B cell (primary cell): ENCODE measurements at regions not wholly inside any gene's neighbourhood (a gene's known extent, or its start where the extent isn't known, plus 50 kb on each side); places are given as distances from the start of the nearest gene placed in this dataset.

ENCODE experiments used
- ATAC-seq: fragments of 200-7000 bp; cut with Tn5 transposase; one replicate; pipeline ENCODE4 v1.10.0; 2021; ENCODE audit warnings: low read depth, mild to moderate bottlenecking, moderate number of reproducible peaks, moderate library complexity
- CTCF ChIA-PET: fragments of 350-600 bp; sonication (Branson Sonifier 250); formaldehyde crosslinking; loops from one replicate; lab custom pipeline; 2021; ENCODE audit warnings: antibody characterized with exemption, inconsistent platforms; lab: Charles Lee
- POLR2A ChIA-PET: fragments of 350-600 bp; sonication (Branson Sonifier 250); formaldehyde crosslinking; loops from one replicate; lab custom pipeline; 2021; ENCODE audit warnings: antibody characterized with exemption; lab: Charles Lee
- DNase-seq: peaks from one replicate; pipeline ENCODE4 v3.0.0; 2013
- H2AFZ ChIP-seq: 2 replicates; pipeline ENCODE4 v1.6.1; 2012; ENCODE audit warnings: mild to moderate bottlenecking, low read depth, low read length; ENCODE audit not compliant: insufficient read depth, poor library complexity, severe bottlenecking
- H3K27ac ChIP-seq, 2 donors: 1 replicate in 1 of 2; 2 replicates in 1 of 2; pipeline ENCODE4 v1.5.1; 2012 to 2013; ENCODE audit warnings: low read length in 2 of 2, mild to moderate bottlenecking in 2 of 2, moderate library complexity in 1 of 2
- H3K27me3 ChIP-seq, 4 experiments: fragments of 200-600 bp in 1 of 4; sonication (generic) in 1 of 4; replicated peaks in 1 of 4; 1 replicate in 2 of 4; 2 replicates in 2 of 4; pipeline versions ENCODE4 v1.6.1 to v1.7.0; 2013 to 2016; ENCODE audit warnings: low read length in 3 of 4, mild to moderate bottlenecking in 2 of 4, mixed read lengths in 1 of 4, moderate library complexity in 1 of 4; ENCODE audit not compliant: insufficient read depth in 4 of 4, control insufficient read depth in 3 of 4; ENCODE audit errors: control extremely low read depth in 1 of 4
- H3K36me3 ChIP-seq, 2 experiments: replicated peaks in 1 of 2; 1 replicate in 1 of 2; 2 replicates in 1 of 2; pipeline versions ENCODE4 v1.6.1 to v1.7.1; 2013; ENCODE audit warnings: low read length in 1 of 2; ENCODE audit not compliant: insufficient read depth in 2 of 2, control insufficient read depth in 1 of 2; ENCODE audit errors: control extremely low read depth in 1 of 2, extremely low read depth in 1 of 2
- H3K4me1 ChIP-seq, 2 donors: fragments of 200-600 bp in 1 of 2; sonication (generic) in 1 of 2; 1 replicate in 1 of 2; 2 replicates in 1 of 2; pipeline versions ENCODE4 v1.5.1 to v1.6.1; 2013 to 2017; ENCODE audit warnings: low read length in 2 of 2; ENCODE audit not compliant: control insufficient read depth in 2 of 2, insufficient read depth in 2 of 2
- H3K4me2 ChIP-seq: replicated peaks from 2 replicates; pipeline ENCODE3; 2012; ENCODE audit warnings: mild to moderate bottlenecking, low read depth, low read length; ENCODE audit not compliant: poor library complexity, severe bottlenecking
- H3K4me3 ChIP-seq, 5 experiments: fragments of 200-600 bp in 1 of 5; sonication (generic) in 1 of 5; 1 replicate in 3 of 5; 2 replicates in 2 of 5; pipeline versions ENCODE4 v1.5.1 to v1.7.0; 2011 to 2016; ENCODE audit warnings: low read length in 4 of 5, mild to moderate bottlenecking in 4 of 5, low read depth in 2 of 5, control low read depth in 1 of 5, moderate library complexity in 1 of 5; ENCODE audit not compliant: insufficient read depth in 1 of 5; ENCODE audit errors: control extremely low read depth in 1 of 5, extremely low read depth in 1 of 5
- H3K79me2 ChIP-seq: fragments of 200-600 bp; sonication (generic); one replicate; pipeline ENCODE4 v1.6.0; 2016; ENCODE audit warnings: low read length; ENCODE audit not compliant: control insufficient read depth, insufficient read depth
- H3K9ac ChIP-seq: fragments of 200-600 bp; sonication (generic); 2 replicates; pipeline ENCODE4 v1.6.1; 2017; ENCODE audit warnings: mild to moderate bottlenecking, low read length, moderate library complexity
- H3K9me3 ChIP-seq, 3 donors: one replicate each; pipeline versions ENCODE4 v1.6.1 to v1.7.1; 2013; ENCODE audit warnings: low read length in 2 of 3; ENCODE audit not compliant: control insufficient read depth in 2 of 3, insufficient read depth in 1 of 3; ENCODE audit errors: control extremely low read depth in 1 of 3
- H4K20me1 ChIP-seq: 2 replicates; pipeline ENCODE4 v1.6.0; 2012; ENCODE audit warnings: mild to moderate bottlenecking, low read length; ENCODE audit not compliant: insufficient read depth, control insufficient read depth, poor library complexity, severe bottlenecking
- H3K27ac Mint-ChIP-seq: one replicate; pipeline ENCODE4 v1.8.0; 2021; ENCODE audit warnings: mixed read lengths
- H3K27me3 Mint-ChIP-seq: one replicate; pipeline ENCODE4 v1.8.0; 2021; ENCODE audit warnings: mixed read lengths
- H3K4me1 Mint-ChIP-seq: one replicate; pipeline ENCODE4 v1.8.0; 2021; ENCODE audit warnings: mixed read lengths
- H3K4me3 Mint-ChIP-seq: one replicate; pipeline ENCODE4 v1.8.0; 2021; ENCODE audit warnings: mixed read lengths
- H3K9me3 Mint-ChIP-seq: one replicate; pipeline ENCODE4 v1.8.0; 2022; ENCODE audit warnings: mixed read lengths; ENCODE audit not compliant: insufficient read depth
- CTCF ChIP-seq: fragments of 200-600 bp; IDR thresholded peaks from one replicate; pipeline ENCODE4 v1.8.0; 2022; ENCODE audit warnings: antibody characterized with exemption, mild to moderate bottlenecking
- EZH2 ChIP-seq: IDR thresholded peaks from 2 replicates; pipeline ENCODE4 v1.6.1; 2012; ENCODE audit warnings: borderline replicate concordance, low read depth, mild to moderate bottlenecking, moderate library complexity, low read length; ENCODE audit not compliant: insufficient read depth, poor library complexity, severe bottlenecking
- WGBS: methylation state at CpG from one replicate; pipeline ENCODE4 v1.1.5; 2013; ENCODE audit warnings: missing lambda C conversion rate; ENCODE audit not compliant: insufficient coverage; 5-methylcytosine and 5-hydroxymethylcytosine counted together
- intact Hi-C: fragments of 100-400 bp; cut with micrococcal nuclease; formaldehyde crosslinking; loops from one replicate; pipeline ENCODE4 v1.10.0; 2022

GRCh38 chr10:28082885-28083284 is 84.0 kb upstream of the ODAD2 start:
- Histone ChIP-seq H3K9ac (no peak overlapping the region), H3K27ac (no peak overlapping the region), H3K36me3 (no peaks in the 10 kb centered on the region), H3K79me2 (no peaks in the 10 kb centered on the region), H2AFZ (no peak overlapping the region), H4K20me1 (no peaks in the 10 kb centered on the region), H3K9me3 (no peaks in the 10 kb centered on the region), H3K4me1 (no peaks in the 10 kb centered on the region), H3K4me2 (no peak overlapping the region), H3K27me3 (no peaks in the 10 kb centered on the region), H3K4me3 (no peak overlapping the region)
- no peak for DNase-seq
- ChIA-PET POLR2A (no interaction called here), CTCF (no interaction called here)
- intact Hi-C loops, result no loop called here
- Mint-ChIP-seq H3K27me3 (no peaks in the 10 kb centered on the region), H3K4me3 (no peak overlapping the region), H3K4me1 (no peaks in the 10 kb centered on the region), H3K9me3 (no peaks in the 10 kb centered on the region), H3K27ac (no peak overlapping the region)
- TF ChIP-seq EZH2 (no peak), CTCF (no peak)
- no peak for ATAC-seq
- WGBS, result no CpG with 5 or more reads among the region's 2 CpGs

GRCh38 chr10:28082316-28082715 is 83.4 kb upstream of the ODAD2 start:
- H2AFZ ChIP-seq, result no peak overlapping the region
- ChIA-PET CTCF (no interaction called here), POLR2A (no interaction called here)
- Mint-ChIP-seq H3K4me1 (no peaks in the 10 kb centered on the region), H3K4me3 (no peak overlapping the region), H3K9me3 (no peaks in the 10 kb centered on the region), H3K27ac (no peak overlapping the region), H3K27me3 (no peaks in the 10 kb centered on the region)
- ATAC-seq (no peak), DNase-seq (no peak)
- no peaks in the 10 kb centered on the region for H3K79me2 ChIP-seq
- H3K9ac ChIP-seq, result no peak overlapping the region
- no peak overlapping the region for H3K27ac ChIP-seq
- H3K27me3 ChIP-seq, result no peaks in the 10 kb centered on the region
- H3K4me1 ChIP-seq, result no peaks in the 10 kb centered on the region
- TF ChIP-seq CTCF, result no peak
- intact Hi-C loops, result no loop called here
- H3K4me2 ChIP-seq, result no peak overlapping the region
- H3K36me3 ChIP-seq, result no peaks in the 10 kb centered on the region
- H4K20me1 ChIP-seq, result no peaks in the 10 kb centered on the region
- no peak overlapping the region for H3K4me3 ChIP-seq
- H3K9me3 ChIP-seq, result no peaks in the 10 kb centered on the region
